ENCODE measurements at regions not wholly inside any gene's neighbourhood (a gene's known extent, or its start where the extent isn't known, plus 50 kb on each side); places are given as distances from the start of the nearest gene placed in this dataset.

GRCh38 chr4:102449751-102450352 lies 51.3 kb upstream of the NFKB1 start:
- DNase-seq (ENCODE audit: low read depth) = peak; percentile 84
- no peak overlapping the region for H3K4me3 ChIP-seq (ENCODE audit: low read depth, low read length)
- peak; percentile 77 for TF ChIP-seq CTCF (conservative IDR thresholded peaks at IDR 0.05; ENCODE audit: low read depth, low read length)

- DNase-seq (ENCODE audit: low read depth) = peak; percentile 6
- no peak for TF ChIP-seq CTCF (conservative IDR thresholded peaks at IDR 0.05; ENCODE audit: low read depth, low read length)
- no peak overlapping the region for H3K4me3 ChIP-seq (ENCODE audit: low read depth, low read length)
These were observed 49.9 kb upstream of the NFKB1 start for GRCh38 chr4:102451266-102451665.
